HFFc6 (cell line): ENCODE measurements at regions not wholly inside any gene's neighbourhood (a gene's known extent, or its start where the extent isn't known, plus 50 kb on each side); places are given as distances from the start of the nearest gene placed in this dataset.

Experiments
- DNase-seq: peaks from one replicate; pipeline ENCODE4 v3.0.0-alpha.2; 2018
- H3K27ac Mint-ChIP-seq: 2 replicates; pipeline ENCODE4 v1.8.0; 2020; ENCODE audit warnings: mild to moderate bottlenecking, mixed read lengths
- H3K27me3 Mint-ChIP-seq: 2 replicates; pipeline ENCODE4 v1.8.0; 2021; ENCODE audit warnings: mild to moderate bottlenecking, moderate library complexity, mixed read lengths; ENCODE audit not compliant: insufficient read depth
- H3K36me3 Mint-ChIP-seq: 2 replicates; pipeline ENCODE4 v1.8.0; 2021; ENCODE audit warnings: low read depth, mixed read lengths
- H3K4me1 Mint-ChIP-seq: 2 replicates; pipeline ENCODE4 v1.8.0; 2020; ENCODE audit warnings: low read depth, mixed read lengths
- H3K4me3 Mint-ChIP-seq: 2 replicates; pipeline ENCODE4 v1.8.0; 2020; ENCODE audit warnings: mild to moderate bottlenecking, moderate library complexity, mixed read lengths
- H3K9me3 Mint-ChIP-seq: 2 replicates; pipeline ENCODE4 v1.8.0; 2020; ENCODE audit warnings: mild to moderate bottlenecking, mixed read lengths
- CTCF ChIP-seq: fragments of 200-600 bp; sonication (generic); IDR thresholded peaks from 2 replicates; pipeline ENCODE4 v1.5.0; 2021; ENCODE audit warnings: antibody characterized with exemption, mild to moderate bottlenecking

GRCh38 chr13:80871481-80871880 is 530.6 kb upstream of the SPRY2 start:
- TF ChIP-seq CTCF: no peak
- H3K36me3 Mint-ChIP-seq: no peaks in the 10 kb centered on the region
- no peaks in the 10 kb centered on the region for H3K27me3 Mint-ChIP-seq

GRCh38 chr13:80870186-80870585 is 529.3 kb upstream of the SPRY2 start:
- no peak for DNase-seq
- H3K9me3 Mint-ChIP-seq: peaks cover 22% of the 10 kb centered on the region
- H3K4me1 Mint-ChIP-seq: no peaks in the 10 kb centered on the region
- TF ChIP-seq CTCF: no peak
- H3K4me3 Mint-ChIP-seq: no peak overlapping the region
- H3K27me3 Mint-ChIP-seq: no peaks in the 10 kb centered on the region
- no peak overlapping the region for H3K27ac Mint-ChIP-seq
- H3K36me3 Mint-ChIP-seq: no peaks in the 10 kb centered on the region

More at GRCh38 chr13:80871481-80871880, 530.6 kb upstream of the SPRY2 start:
- Mint-ChIP-seq H3K9me3 (peaks cover 22% of the 10 kb centered on the region), H3K27ac (no peak overlapping the region), H3K4me1 (no peaks in the 10 kb centered on the region), H3K4me3 (no peak overlapping the region)
- no peak for DNase-seq

- no peaks in the 10 kb centered on the region for H3K36me3 Mint-ChIP-seq
- H3K4me3 Mint-ChIP-seq: no peak overlapping the region
- no peaks in the 10 kb centered on the region for H3K4me1 Mint-ChIP-seq
- H3K27ac Mint-ChIP-seq: no peak overlapping the region
- H3K27me3 Mint-ChIP-seq: no peaks in the 10 kb centered on the region
- no peak for DNase-seq
- no peak for TF ChIP-seq CTCF
- H3K9me3 Mint-ChIP-seq: peaks cover 28% of the 10 kb centered on the region
Observed at GRCh38 chr13:80866921-80867320, 526.0 kb upstream of the SPRY2 start.

GRCh38 chr13:80865329-80865728 is 524.4 kb upstream of the SPRY2 start:
- Mint-ChIP-seq H3K4me1 (no peaks in the 10 kb centered on the region), H3K36me3 (no peaks in the 10 kb centered on the region), H3K27me3 (no peaks in the 10 kb centered on the region), H3K27ac (no peak overlapping the region), H3K4me3 (no peak overlapping the region), H3K9me3 (peaks cover 23% of the 10 kb centered on the region)
- TF ChIP-seq CTCF: no peak
- no peak for DNase-seq

- Mint-ChIP-seq H3K27me3 (no peaks in the 10 kb centered on the region), H3K36me3 (no peaks in the 10 kb centered on the region), H3K9me3 (peaks cover 27% of the 10 kb centered on the region), H3K27ac (no peak overlapping the region), H3K4me1 (no peaks in the 10 kb centered on the region), H3K4me3 (no peak overlapping the region)
- no peak for DNase-seq
- TF ChIP-seq CTCF: no peak
Observed at GRCh38 chr13:80862456-80862855, 521.5 kb upstream of the SPRY2 start.

GRCh38 chr13:80860845-80861244 is 519.9 kb upstream of the SPRY2 start:
- Mint-ChIP-seq H3K9me3 (peaks cover 31% of the 10 kb centered on the region), H3K27me3 (no peaks in the 10 kb centered on the region), H3K4me1 (no peaks in the 10 kb centered on the region), H3K4me3 (no peak overlapping the region), H3K36me3 (no peaks in the 10 kb centered on the region), H3K27ac (no peak overlapping the region)
- DNase-seq: no peak
- no peak for TF ChIP-seq CTCF
